HT1080 (cell line): ENCODE measurements at regions not wholly inside any gene's neighbourhood (a gene's known extent, or its start where the extent isn't known, plus 50 kb on each side); places are given as distances from the start of the nearest gene placed in this dataset. TPM values are rescaled to one million over a fixed set of nuclear protein-coding genes. Genes with fewer than 3 reads are reported as not detected.

Experiments
- small RNA-seq: library from RNA; depleted of rRNA; stranded (forward); fragments of <200 nt; gene quantifications from one replicate; pipeline ENCODE3, GENCODE V24; 2014

Small RNA genes in the stretch of these regions (small RNA-seq; reads per million reads assigned to genes)
- gene RNU7-62P, result not detected
